Posterior cingulate gyrus (tissue), 11 donors: ENCODE measurements at regions not wholly inside any gene's neighbourhood (a gene's known extent, or its start where the extent isn't known, plus 50 kb on each side); places are given as distances from the start of the nearest gene placed in this dataset.
A peak's percentile ranks its signal among the peaks of the same experiment; 100 is the strongest.

ENCODE experiments used
- DNase-seq, 10 donors: peaks; one replicate each; pipeline versions ENCODE4 v3.0.0 to v3.0.0-alpha.2; 2020 to 2021; ENCODE audit warnings: mixed read lengths in 3 of 10
- intact Hi-C: fragments of 100-400 bp; cut with DNase I; formaldehyde crosslinking; loops from one replicate; pipeline ENCODE4 v1.15.1; 2023

DNA sequence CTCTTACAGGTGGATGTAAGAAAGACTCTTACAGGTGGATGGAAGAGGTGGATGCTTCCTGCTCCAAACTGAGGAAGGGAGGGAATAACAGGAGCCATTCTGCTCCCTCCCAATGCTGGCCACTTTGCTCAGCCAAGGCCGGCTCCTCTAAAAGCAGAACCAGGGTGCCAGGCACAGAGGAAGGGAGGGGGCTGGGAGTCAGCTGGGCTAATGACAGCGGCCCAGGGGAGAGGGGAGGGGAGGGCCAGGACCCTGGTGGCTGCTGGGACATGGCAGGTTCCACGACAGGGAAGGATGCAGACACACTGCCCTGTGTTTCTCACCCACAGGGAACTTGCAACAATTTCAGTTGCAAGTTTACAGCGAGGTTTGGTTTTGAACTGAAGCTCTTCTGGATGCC, 173.4 kb downstream of the ANAPC1 start:
- intact Hi-C loops = no loop called here
- DNase-seq = peak in 1 of 10 donors; percentile 41

DNA sequence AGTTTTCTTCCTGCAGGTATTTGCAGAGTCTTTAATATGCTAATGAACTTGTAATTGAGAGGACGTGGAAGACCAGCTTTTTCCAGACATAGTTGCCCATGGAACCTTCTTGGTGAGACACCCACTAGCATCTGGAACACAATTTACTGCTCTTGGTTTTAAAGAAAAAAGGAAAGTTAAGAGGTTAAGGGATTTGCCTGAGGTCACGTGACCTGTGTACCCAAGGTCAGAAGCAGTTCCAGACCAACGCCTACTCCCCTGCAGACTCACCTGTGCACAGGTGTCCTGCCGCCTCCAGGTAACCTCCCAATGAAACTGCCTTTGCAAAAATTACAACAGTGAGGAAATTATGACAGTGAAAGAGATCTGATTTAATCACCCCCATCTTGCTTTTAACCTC, 172.7 kb downstream of the ANAPC1 start:
- peak in 1 of 10 donors; percentile 7 for DNase-seq
- intact Hi-C loops = no loop called here

GRCh38 chr2:111712361-111712760, 171.6 kb downstream of the ANAPC1 start:
- peak in 1 of 10 donors; percentile 5 for DNase-seq
- intact Hi-C loops = no loop called here

GRCh38 chr2:111712940-111713515, 171.0 kb downstream of the ANAPC1 start:
- intact Hi-C loops = no loop called here
- DNase-seq = peak in 1 of 10 donors; percentile 17

DNA sequence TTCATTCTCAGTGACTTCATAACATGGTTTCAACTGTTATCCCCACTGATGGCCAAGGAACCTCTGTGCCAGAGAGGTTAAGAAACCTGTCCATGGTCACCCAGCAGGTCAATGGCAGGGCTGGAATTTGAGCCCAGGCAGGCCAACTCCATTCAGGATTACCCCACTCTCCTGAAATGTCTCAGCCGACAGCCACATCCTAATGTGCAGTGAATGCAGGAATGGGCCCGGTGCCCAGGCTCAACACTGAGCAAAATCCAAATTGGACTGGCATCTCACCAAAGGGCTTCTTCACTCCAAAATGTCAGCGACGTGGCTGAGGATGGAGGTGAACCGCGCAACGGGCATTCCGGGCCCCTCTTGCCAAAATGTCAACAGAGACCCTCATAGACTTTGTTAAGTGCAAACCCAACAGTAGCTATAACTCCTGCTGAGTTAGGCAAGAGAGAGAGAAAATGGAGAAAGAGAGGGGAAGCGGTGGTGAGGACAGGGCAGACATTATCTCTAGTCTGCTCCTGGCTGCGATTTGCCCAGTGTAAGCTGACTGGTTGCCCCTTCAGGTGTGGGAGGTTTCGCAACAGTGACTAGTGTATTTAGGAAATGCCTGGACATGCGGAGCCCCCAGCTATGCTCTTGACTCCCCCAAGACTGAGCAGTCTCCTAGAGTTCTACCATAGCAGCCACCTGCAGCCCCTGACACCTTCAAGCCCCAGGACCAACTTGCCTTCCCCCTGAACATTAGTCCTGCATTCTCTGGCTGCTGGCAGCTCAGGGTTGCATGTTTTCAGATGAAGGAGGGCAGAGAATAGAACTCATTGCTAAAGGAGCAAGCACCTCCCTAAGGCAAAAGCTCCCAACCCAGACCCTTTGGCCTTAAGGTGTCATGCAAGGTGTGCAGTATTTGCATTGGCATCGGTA, 167.7 kb downstream of the ANAPC1 start:
- intact Hi-C loops = no loop called here
- peak in 1 of 10 donors; percentile 83 for DNase-seq

- peak in 1 of 10 donors; percentile 78 for DNase-seq
- intact Hi-C loops = no loop called here
Observed at GRCh38 chr2:111716905-111717775, 166.9 kb downstream of the ANAPC1 start.
